ENCODE measurements at regions not wholly inside any gene's neighbourhood (a gene's known extent, or its start where the extent isn't known, plus 50 kb on each side); places are given as distances from the start of the nearest gene placed in this dataset.

- TF ChIP-seq CTCF (IDR thresholded peaks at IDR 0.05; ENCODE audit: borderline replicate concordance, extremely low read depth, low read length, poor library complexity, severe bottlenecking) = no peak
- no peak for TF ChIP-seq EZH2 (IDR thresholded peaks at IDR 0.05; ENCODE audit: borderline replicate concordance, low read depth, low read length, severe bottlenecking)
These were observed 203.5 kb downstream of the TAF11L14 start for GRCh38 chr5:17837757-17838156.

All from DND-41 (cell line).